KBM-7 (cell line): ENCODE measurements at regions not wholly inside any gene's neighbourhood (a gene's known extent, or its start where the extent isn't known, plus 50 kb on each side); places are given as distances from the start of the nearest gene placed in this dataset.

Experiments used
- DNase-seq: peaks from one replicate; pipeline ENCODE4 v3.0.0-alpha.2; 2015
- in situ Hi-C: fragments of 300-500 bp; cut with MboI; formaldehyde crosslinking; loops from 2 replicates; pipeline ENCODE4 v1.14.3; 2020; ENCODE audit warnings: low sequenced_read_pairs, low pct_unique_long_range_greater_than_20kb, mixed read lengths

GRCh38 chr6:104183816-104184435 is 675.8 kb downstream of the HACE1 start:
- DNase-seq = no peak
- in situ Hi-C loops = no loop called here

GRCh38 chr6:104182811-104183210 is 676.9 kb downstream of the HACE1 start:
- in situ Hi-C loops = no loop called here
- no peak for DNase-seq

GRCh38 chr6:104173668-104174067 is 686.1 kb downstream of the HACE1 start:
- in situ Hi-C loops = no loop called here
- DNase-seq = no peak

- in situ Hi-C loops = no loop called here
- no peak for DNase-seq
Measured at GRCh38 chr6:104170401-104170800, 689.3 kb downstream of the HACE1 start.

- in situ Hi-C loops = no loop called here
- no peak for DNase-seq
Measured at GRCh38 chr6:104166055-104166668, 693.6 kb downstream of the HACE1 start.

GRCh38 chr6:104162036-104162669 is 697.6 kb downstream of the HACE1 start:
- in situ Hi-C loops = no loop called here
- DNase-seq = no peak

GRCh38 chr6:104159045-104159618 is 700.6 kb downstream of the HACE1 start:
- in situ Hi-C loops = no loop called here
- DNase-seq = no peak

- DNase-seq = no peak
- in situ Hi-C loops = no loop called here
Measured at GRCh38 chr6:104143757-104144156, 716.0 kb downstream of the HACE1 start.

GRCh38 chr6:104134876-104135275 is 724.8 kb downstream of the HACE1 start:
- no peak for DNase-seq
- in situ Hi-C loops = no loop called here

- in situ Hi-C loops = no loop called here
- no peak for DNase-seq
Measured at GRCh38 chr6:104130343-104130742, 729.4 kb downstream of the HACE1 start.

- DNase-seq = no peak
- in situ Hi-C loops = no loop called here
Measured at GRCh38 chr6:104126315-104127005, 733.3 kb downstream of the HACE1 start.

GRCh38 chr6:104123227-104123626 is 736.5 kb downstream of the HACE1 start:
- in situ Hi-C loops = no loop called here
- no peak for DNase-seq

GRCh38 chr6:104118274-104118673 is 741.4 kb downstream of the HACE1 start:
- in situ Hi-C loops = no loop called here
- no peak for DNase-seq

- in situ Hi-C loops = no loop called here
- no peak for DNase-seq
Measured at GRCh38 chr6:104109806-104110205, 749.9 kb downstream of the HACE1 start.

GRCh38 chr6:104108634-104109033 is 751.1 kb downstream of the HACE1 start:
- in situ Hi-C loops = no loop called here

GRCh38 chr6:104095661-104096416 is 763.9 kb downstream of the HACE1 start:
- no peak for DNase-seq
- in situ Hi-C loops = no loop called here

More at GRCh38 chr6:104108634-104109033, 751.1 kb downstream of the HACE1 start:
- no peak for DNase-seq

GRCh38 chr6:104087765-104088164 is 772.0 kb downstream of the HACE1 start:
- in situ Hi-C loops = no loop called here
- no peak for DNase-seq

- in situ Hi-C loops = no loop called here
- no peak for DNase-seq
Measured at GRCh38 chr6:104068281-104068680, 791.4 kb downstream of the HACE1 start.

GRCh38 chr6:104064876-104065275 is 794.8 kb downstream of the HACE1 start:
- in situ Hi-C loops = no loop called here
- no peak for DNase-seq
